GM12874 (cell line): ENCODE measurements at regions not wholly inside any gene's neighbourhood (a gene's known extent, or its start where the extent isn't known, plus 50 kb on each side); places are given as distances from the start of the nearest gene placed in this dataset.

Experiments used
- CTCF ChIP-seq: IDR thresholded peaks from 2 replicates; pipeline ENCODE4 v1.5.1; 2011; ENCODE audit warnings: low read depth, mild to moderate bottlenecking, control low read depth, low read length, moderate library complexity; ENCODE audit not compliant: insufficient read depth

DNA sequence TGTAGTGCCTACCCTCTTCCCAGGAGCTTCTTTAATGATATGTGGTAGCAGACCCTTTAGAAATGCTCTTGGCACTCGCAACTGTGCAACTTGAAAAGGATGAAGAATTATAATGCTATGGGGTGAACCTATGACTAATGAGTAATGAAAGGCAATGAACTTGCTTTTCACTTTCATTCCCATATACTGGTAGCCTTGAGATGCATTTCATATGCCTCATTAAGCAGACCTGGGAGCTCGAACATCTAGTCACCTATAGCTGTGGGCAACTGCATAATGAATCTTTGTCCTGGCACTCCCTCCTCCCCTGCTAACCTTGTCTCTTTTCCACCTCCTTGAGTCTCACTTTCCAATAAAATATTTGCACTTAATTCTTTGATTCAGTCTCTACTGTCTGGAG, 605.9 kb upstream of the DAB2 start:
- no peak for TF ChIP-seq CTCF

DNA sequence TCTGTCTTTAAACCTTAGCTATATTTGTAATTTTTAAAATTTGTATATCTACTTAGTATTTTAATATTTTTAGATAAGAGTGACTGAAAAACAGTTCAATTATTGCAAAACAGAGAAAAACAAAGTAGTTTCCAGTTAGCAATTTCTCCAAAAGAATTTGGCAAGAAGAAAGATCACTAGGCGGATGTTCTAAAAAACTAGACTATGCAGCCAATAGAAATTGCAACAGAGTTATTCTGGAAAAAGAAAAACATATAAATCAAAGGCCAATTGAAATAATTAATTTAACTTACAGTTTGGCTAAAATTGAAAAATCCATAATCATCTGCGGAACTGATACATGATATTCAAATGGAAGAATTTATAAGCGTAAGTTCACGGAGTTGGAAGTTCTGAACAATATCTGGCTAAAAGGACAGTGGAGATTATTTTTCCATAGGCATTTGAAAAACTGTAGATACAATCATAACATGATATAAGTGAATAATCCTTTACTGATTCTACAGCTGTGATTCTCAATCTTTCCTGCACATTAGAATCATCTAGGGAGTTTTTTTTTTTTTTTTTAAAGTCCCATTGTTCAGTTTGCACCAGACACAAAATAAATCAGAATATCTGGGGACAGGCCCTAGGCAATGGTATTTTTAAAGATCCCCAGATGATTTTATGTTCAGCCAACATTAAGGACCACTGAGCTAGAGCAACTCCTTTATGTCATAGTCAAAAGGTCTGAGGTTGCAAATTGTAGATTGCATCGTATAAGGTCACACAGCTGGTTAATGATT, 605.1 kb upstream of the DAB2 start:
- TF ChIP-seq CTCF, result no peak

- TF ChIP-seq CTCF, result no peak
These were observed 602.6 kb upstream of the DAB2 start for GRCh38 chr5:40027400-40027799.

- no peak for TF ChIP-seq CTCF
These were observed 600.8 kb upstream of the DAB2 start for GRCh38 chr5:40025586-40025985.

GRCh38 chr5:40022057-40022456, 597.3 kb upstream of the DAB2 start:
- TF ChIP-seq CTCF, result no peak

- TF ChIP-seq CTCF, result no peak
These were observed 596.2 kb upstream of the DAB2 start for GRCh38 chr5:40021007-40021406.

DNA sequence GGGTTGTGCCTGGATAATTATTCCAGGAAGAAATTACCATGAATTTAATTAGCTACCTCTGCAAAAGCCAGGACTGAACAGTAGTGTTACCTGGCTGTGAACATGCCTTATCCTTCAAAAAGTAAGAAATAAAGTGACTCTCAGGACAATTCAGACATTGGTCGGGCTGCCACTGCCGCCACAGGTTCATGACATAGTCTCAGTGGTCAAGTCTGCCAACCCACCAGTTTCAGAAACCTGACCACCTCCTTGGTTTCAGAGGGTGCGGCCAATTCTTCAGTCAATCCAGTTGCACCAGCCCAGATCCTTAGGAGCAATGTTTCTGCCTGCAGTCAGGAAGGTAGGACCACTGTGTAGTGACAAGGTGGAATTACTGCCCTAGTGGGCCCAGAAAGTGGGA, 593.1 kb upstream of the DAB2 start:
- TF ChIP-seq CTCF, result no peak
